ENCODE measurements at regions not wholly inside any gene's neighbourhood (a gene's known extent, or its start where the extent isn't known, plus 50 kb on each side); places are given as distances from the start of the nearest gene placed in this dataset.

DNA sequence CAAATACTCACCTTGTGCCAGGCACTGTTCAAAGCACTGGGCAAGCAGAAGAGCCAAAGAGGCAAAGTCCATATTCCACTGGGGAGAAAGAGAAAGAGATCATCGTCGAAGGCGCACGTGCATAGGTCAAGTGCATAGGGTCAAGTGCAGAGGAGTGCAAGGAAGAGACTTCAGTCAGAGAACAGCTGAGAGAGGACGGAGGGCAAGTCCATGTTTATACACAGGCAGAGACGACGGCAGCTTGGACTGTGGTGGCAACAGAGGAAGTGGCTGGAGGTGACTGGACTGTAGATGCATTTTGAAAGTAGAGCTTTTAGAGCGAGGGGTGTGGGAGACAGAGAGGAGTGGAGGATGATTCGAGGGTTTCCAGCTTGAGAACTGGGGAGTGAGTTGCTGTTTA, 74.7 kb upstream of the SDK2 start:
- ATAC-seq (peak; percentile 57), FAIRE-seq (peak; percentile 40), DNase-seq (ENCODE audit: low spot score) (no peak)
- in situ Hi-C loops (cut with HindIII; ENCODE audit: extremely low pct_ligation_motif_present, low pct_unique_long_range_greater_than_20kb), result loop anchor here (10.0 kb wide), 1 partner anchor 294 kb away; no protein-coding TSS in a partner anchor
- Histone ChIP-seq H3K27ac (ENCODE audit: extremely low read length, insufficient read depth, low read length) (no peak overlapping the region), H3K27me3 (ENCODE audit: control insufficient read depth in 1 of 2, insufficient read depth in 2 of 2, low read length in 2 of 2) (peaks cover 3 to 30% of the 10 kb centered on the region in 2 experiments; a peak in 4 of 5 replicates), H3K36me3 (replicated peaks in 1 of 2; ENCODE audit: control insufficient read depth in 1 of 2, insufficient read depth in 2 of 2, low read length in 2 of 2) (no peaks in the 10 kb centered on the region), H3K4me2 (ENCODE audit: low read depth, low read length) (peak overlapping the region; percentile 59), H4K20me1 (ENCODE audit: insufficient read depth, low read length) (no peaks in the 10 kb centered on the region), H3K4me1 (ENCODE audit: insufficient read depth, low read length) (peaks cover 24% of the 10 kb centered on the region), H3K4me3 (replicated peaks in 1 of 3; ENCODE audit: insufficient read depth in 1 of 3, low read depth in 2 of 3, low read length in 3 of 3) (peak overlapping the region in 1 of 3 experiments; percentile 31; a peak in 1 of 6 replicates), H3K9me3 (ENCODE audit: low read length) (no peaks in the 10 kb centered on the region), H3K9ac (ENCODE audit: insufficient read depth, low read depth, low read length) (no peak overlapping the region), H2AFZ (ENCODE audit: low read length) (no peak overlapping the region), H3K79me2 (ENCODE audit: insufficient read depth, low read length) (no peaks in the 10 kb centered on the region)
- ChIA-PET POLR2A (interaction anchor here (1.2 kb wide), 1 partner anchor 79 kb away, joined by 3 read pairs; no protein-coding TSS in a partner anchor), CTCF (ENCODE audit: low intra/inter-chr PET ratio, low total read pairs) (no interaction called here)
- intact Hi-C loops (cut with micrococcal nuclease; ENCODE audit: unreplicated experiment), result loop anchor here (10.0 kb wide), 1 partner anchor 64 kb away; no protein-coding TSS in a partner anchor
- no TSS peak for BruUV-seq (replicated peaks)
- WGBS (ENCODE audit: low lambda C conversion rate), result 7% methylated on average over 9 of the region's 9 CpGs
- TF ChIP-seq ZNF777 (CRISPR knock-in tag; IDR thresholded peaks at IDR 0.05) (no peak), ZNF841 (CRISPR knock-in tag; IDR thresholded peaks at IDR 0.05; ENCODE audit: borderline replicate concordance) (no peak), ZNF17 (CRISPR knock-in tag; IDR thresholded peaks at IDR 0.05) (no peak), BHLHE40 (IDR thresholded peaks at IDR 0.05; ENCODE audit: low read length) (peak; percentile 95), ZNF274 (CRISPR knock-in tag; IDR thresholded peaks at IDR 0.05) (no peak), TCF7 (IDR thresholded peaks at IDR 0.05; ENCODE audit: low read depth) (no peak), ESRRA (CRISPR knock-in tag; IDR thresholded peaks at IDR 0.05; ENCODE audit: low read depth) (peak; percentile 8; the same call in 1 of the 2 replicates), HNRNPUL1 (IDR thresholded peaks at IDR 0.05; ENCODE audit: low read depth, low read length) (no peak), ZSCAN12 (CRISPR knock-in tag; IDR thresholded peaks at IDR 0.05) (no peak), ZNF234 (CRISPR knock-in tag; conservative IDR thresholded peaks at IDR 0.05) (no peak), FOXA3 (CRISPR knock-in tag; IDR thresholded peaks at IDR 0.05) (0 out of 2 replicates have a peak, but pooled peaks have one; percentile 23), AGO2 (optimal IDR thresholded peaks at IDR 0.05; ENCODE audit: low read depth, low read length) (no peak), THAP11 (CRISPR knock-in tag; IDR thresholded peaks at IDR 0.05) (no peak), ZNF569 (CRISPR knock-in tag; IDR thresholded peaks at IDR 0.05; ENCODE audit: borderline replicate concordance) (no peak), MAX (IDR thresholded peaks at IDR 0.05) (peak; percentile 49; the same call in 1 of the 2 replicates), KLF16 (CRISPR knock-in tag; IDR thresholded peaks at IDR 0.05) (no peak), ZXDC (CRISPR knock-in tag; IDR thresholded peaks at IDR 0.05) (no peak)
- TF ChIP-seq, protein P1, sequence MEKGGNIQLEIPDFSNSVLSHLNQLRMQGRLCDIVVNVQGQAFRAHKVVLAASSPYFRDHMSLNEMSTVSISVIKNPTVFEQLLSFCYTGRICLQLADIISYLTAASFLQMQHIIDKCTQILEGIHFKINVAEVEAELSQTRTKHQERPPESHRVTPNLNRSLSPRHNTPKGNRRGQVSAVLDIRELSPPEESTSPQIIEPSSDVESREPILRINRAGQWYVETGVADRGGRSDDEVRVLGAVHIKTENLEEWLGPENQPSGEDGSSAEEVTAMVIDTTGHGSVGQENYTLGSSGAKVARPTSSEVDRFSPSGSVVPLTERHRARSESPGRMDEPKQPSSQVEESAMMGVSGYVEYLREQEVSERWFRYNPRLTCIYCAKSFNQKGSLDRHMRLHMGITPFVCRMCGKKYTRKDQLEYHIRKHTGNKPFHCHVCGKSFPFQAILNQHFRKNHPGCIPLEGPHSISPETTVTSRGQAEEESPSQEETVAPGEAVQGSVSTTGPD (CRISPR knock-in tag; IDR thresholded peaks at IDR 0.05), result no peak
- TF ChIP-seq, protein P2, sequence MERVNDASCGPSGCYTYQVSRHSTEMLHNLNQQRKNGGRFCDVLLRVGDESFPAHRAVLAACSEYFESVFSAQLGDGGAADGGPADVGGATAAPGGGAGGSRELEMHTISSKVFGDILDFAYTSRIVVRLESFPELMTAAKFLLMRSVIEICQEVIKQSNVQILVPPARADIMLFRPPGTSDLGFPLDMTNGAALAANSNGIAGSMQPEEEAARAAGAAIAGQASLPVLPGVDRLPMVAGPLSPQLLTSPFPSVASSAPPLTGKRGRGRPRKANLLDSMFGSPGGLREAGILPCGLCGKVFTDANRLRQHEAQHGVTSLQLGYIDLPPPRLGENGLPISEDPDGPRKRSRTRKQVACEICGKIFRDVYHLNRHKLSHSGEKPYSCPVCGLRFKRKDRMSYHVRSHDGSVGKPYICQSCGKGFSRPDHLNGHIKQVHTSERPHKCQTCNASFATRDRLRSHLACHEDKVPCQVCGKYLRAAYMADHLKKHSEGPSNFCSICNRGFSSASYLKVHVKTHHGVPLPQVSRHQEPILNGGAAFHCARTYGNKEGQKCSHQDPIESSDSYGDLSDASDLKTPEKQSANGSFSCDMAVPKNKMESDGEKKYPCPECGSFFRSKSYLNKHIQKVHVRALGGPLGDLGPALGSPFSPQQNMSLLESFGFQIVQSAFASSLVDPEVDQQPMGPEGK (CRISPR knock-in tag; IDR thresholded peaks at IDR 0.05), result 0 out of 2 replicates have a peak, but pooled peaks have one; percentile 12
- TF ChIP-seq, protein P3, sequence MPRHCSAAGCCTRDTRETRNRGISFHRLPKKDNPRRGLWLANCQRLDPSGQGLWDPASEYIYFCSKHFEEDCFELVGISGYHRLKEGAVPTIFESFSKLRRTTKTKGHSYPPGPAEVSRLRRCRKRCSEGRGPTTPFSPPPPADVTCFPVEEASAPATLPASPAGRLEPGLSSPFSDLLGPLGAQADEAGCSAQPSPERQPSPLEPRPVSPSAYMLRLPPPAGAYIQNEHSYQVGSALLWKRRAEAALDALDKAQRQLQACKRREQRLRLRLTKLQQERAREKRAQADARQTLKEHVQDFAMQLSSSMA (CRISPR knock-in tag; IDR thresholded peaks at IDR 0.05), result no peak

Measured in HepG2 (cell line).